SK-N-MC (cell line): ENCODE measurements at regions not wholly inside any gene's neighbourhood (a gene's known extent, or its start where the extent isn't known, plus 50 kb on each side); places are given as distances from the start of the nearest gene placed in this dataset.
"Not testable (repeated sequence)": the region's sequence is repeated elsewhere in the genome, so short reads cannot be mapped to it uniquely, and the experiment has no call there.

ENCODE experiments used
- DNase-seq: peaks from one replicate; pipeline ENCODE4 v3.0.0-alpha.2; 2011; ENCODE audit warnings: low read depth, low spot score
- H3K27ac ChIP-seq: fragments of 200-600 bp; sonication (generic); 2 replicates; pipeline ENCODE4 v1.5.1; 2016; ENCODE audit warnings: mixed run types
- H3K36me3 ChIP-seq: fragments of 200-600 bp; sonication (generic); 2 replicates; pipeline ENCODE4 v1.6.1; 2017; ENCODE audit warnings: antibody characterized with exemption, low read length, mixed read lengths; ENCODE audit not compliant: insufficient read depth
- H3K4me3 ChIP-seq: fragments of 200-600 bp; sonication (generic); 2 replicates; pipeline ENCODE4 v1.5.1; 2016
- H3K9ac ChIP-seq: fragments of 200-600 bp; sonication (generic); 2 replicates; pipeline ENCODE4 v1.8.0; 2017; ENCODE audit warnings: mixed run types, mixed read lengths; ENCODE audit not compliant: insufficient read length
- H3K9me3 ChIP-seq: fragments of 200-600 bp; sonication (generic); 2 replicates; pipeline ENCODE4 v1.6.1; 2017; ENCODE audit warnings: low read depth, mild to moderate bottlenecking, antibody characterized with exemption, low read length, moderate library complexity, mixed read lengths
- EZH2 ChIP-seq: fragments of 200-600 bp; sonication (generic); IDR thresholded peaks from one replicate; pipeline ENCODE4 v1.6.1; 2017; ENCODE audit warnings: antibody characterized with exemption
- FOXP2 ChIP-seq: optimal IDR thresholded peaks from 2 replicates; pipeline ENCODE3; 2011; ENCODE audit warnings: mild to moderate bottlenecking, moderate library complexity; ENCODE audit not compliant: insufficient read depth; ENCODE audit errors: extremely low read length, control extremely low read depth
- POLR2AphosphoS5 ChIP-seq: IDR thresholded peaks from 2 replicates; pipeline ENCODE4 v1.6.1; 2012; ENCODE audit warnings: mild to moderate bottlenecking, low read depth, low read length, borderline replicate concordance

DNA sequence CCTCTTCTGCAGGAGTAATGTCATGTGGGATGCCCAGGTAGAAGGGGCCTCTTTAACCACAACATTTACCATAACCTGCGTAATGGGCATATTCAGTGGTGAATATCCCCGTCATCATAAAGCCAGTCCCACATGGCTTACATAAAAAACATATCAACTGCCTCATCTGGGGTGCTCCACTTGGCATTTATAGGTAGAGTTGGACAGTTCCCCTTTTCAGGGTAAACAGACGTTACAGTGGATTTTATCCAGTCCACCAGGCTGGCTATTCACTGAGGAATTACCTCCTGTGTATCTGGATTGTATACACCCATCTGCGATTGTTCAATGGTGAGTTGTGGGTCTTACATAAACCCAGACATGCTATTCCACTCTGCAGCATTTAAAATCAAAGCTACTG lies 70.7 kb upstream of the ANKRD17 start:
- no peaks in the 10 kb centered on the region for H3K36me3 ChIP-seq
- H3K9ac ChIP-seq: no peak overlapping the region
- H3K9me3 ChIP-seq: no peaks in the 10 kb centered on the region
- DNase-seq: no peak
- no peak for TF ChIP-seq FOXP2
- TF ChIP-seq EZH2: no peak
- no peak for TF ChIP-seq POLR2AphosphoS5
- no peak overlapping the region for H3K4me3 ChIP-seq
- H3K27ac ChIP-seq: no peak overlapping the region

DNA sequence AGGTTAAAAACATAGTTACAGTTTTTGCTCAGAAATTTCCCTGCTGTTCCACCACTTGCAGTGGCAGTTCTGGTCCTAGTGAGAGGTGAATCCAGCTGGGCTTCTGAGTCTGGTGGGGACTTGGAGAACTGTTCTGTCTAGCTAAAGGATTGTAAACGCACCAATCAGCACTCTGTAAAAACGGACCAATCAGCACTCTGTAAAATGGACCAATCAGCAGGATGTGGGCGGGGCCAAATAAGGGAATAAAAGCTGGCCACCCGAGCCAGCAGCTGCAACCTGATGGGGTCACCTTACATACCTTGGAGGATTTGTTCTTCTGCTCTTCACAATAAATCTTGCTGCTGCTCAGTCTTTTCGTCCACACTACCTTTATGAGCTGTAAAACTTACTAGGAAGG lies 67.2 kb upstream of the ANKRD17 start:
- H3K36me3 ChIP-seq, H3K27ac ChIP-seq, H3K9me3 ChIP-seq, H3K9ac ChIP-seq, DNase-seq, H3K4me3 ChIP-seq: not testable (repeated sequence)

DNA sequence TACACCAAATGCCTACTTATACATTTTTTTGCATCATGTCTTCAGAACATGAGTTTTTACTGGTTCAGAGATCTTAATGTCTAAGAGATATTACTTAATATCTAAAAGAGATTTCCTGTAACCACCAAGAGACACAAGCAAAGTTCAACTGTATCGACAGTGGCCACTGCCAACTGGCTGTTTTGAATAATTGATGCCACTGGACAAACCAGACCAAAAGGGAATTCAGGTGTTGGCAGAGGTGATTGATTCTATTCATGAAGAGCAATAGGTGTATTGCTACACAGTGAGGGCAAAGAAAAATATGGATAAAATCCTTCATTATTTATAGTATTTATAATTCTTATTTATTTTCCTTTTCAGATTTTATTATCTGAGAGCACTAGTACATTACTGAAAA lies 58.5 kb upstream of the ANKRD17 start:
- Histone ChIP-seq H3K27ac (no peak overlapping the region), H3K9me3 (no peaks in the 10 kb centered on the region), H3K4me3 (no peak overlapping the region), H3K36me3 (no peaks in the 10 kb centered on the region), H3K9ac (no peak overlapping the region)
- no peak for TF ChIP-seq FOXP2
- no peak for TF ChIP-seq EZH2
- TF ChIP-seq POLR2AphosphoS5: no peak
- no peak for DNase-seq

GRCh38 chr4:73315091-73315490 lies 56.5 kb upstream of the ANKRD17 start:
- no peaks in the 10 kb centered on the region for H3K9me3 ChIP-seq
- no peaks in the 10 kb centered on the region for H3K36me3 ChIP-seq
- no peak overlapping the region for H3K4me3 ChIP-seq
- H3K27ac ChIP-seq: no peak overlapping the region
- DNase-seq: no peak
- TF ChIP-seq FOXP2: no peak
- TF ChIP-seq EZH2: no peak
- no peak for TF ChIP-seq POLR2AphosphoS5
- H3K9ac ChIP-seq: no peak overlapping the region

- TF ChIP-seq POLR2AphosphoS5 (no peak), EZH2 (no peak), FOXP2 (no peak)
- no peak overlapping the region for H3K27ac ChIP-seq
- H3K4me3 ChIP-seq: no peak overlapping the region
Measured at GRCh38 chr4:73312967-73313366, 54.4 kb upstream of the ANKRD17 start.

GRCh38 chr4:73311428-73311827 lies 52.8 kb upstream of the ANKRD17 start:
- no peak for DNase-seq
- H3K9ac ChIP-seq: no peak overlapping the region

More at GRCh38 chr4:73312967-73313366, 54.4 kb upstream of the ANKRD17 start:
- no peak overlapping the region for H3K9ac ChIP-seq
- H3K9me3 ChIP-seq: no peaks in the 10 kb centered on the region
- no peak for DNase-seq
- no peaks in the 10 kb centered on the region for H3K36me3 ChIP-seq

GRCh38 chr4:73309211-73309610 lies 50.6 kb upstream of the ANKRD17 start:
- DNase-seq: no peak
- TF ChIP-seq FOXP2 (no peak), POLR2AphosphoS5 (no peak), EZH2 (no peak)
- Histone ChIP-seq H3K36me3 (no peaks in the 10 kb centered on the region), H3K9me3 (no peaks in the 10 kb centered on the region), H3K9ac (no peak overlapping the region), H3K4me3 (no peak overlapping the region), H3K27ac (no peak overlapping the region)

More at GRCh38 chr4:73311428-73311827, 52.8 kb upstream of the ANKRD17 start:
- Histone ChIP-seq H3K27ac (no peak overlapping the region), H3K4me3 (no peak overlapping the region), H3K9me3 (no peaks in the 10 kb centered on the region), H3K36me3 (no peaks in the 10 kb centered on the region)
- no peak for TF ChIP-seq FOXP2
- no peak for TF ChIP-seq EZH2
- TF ChIP-seq POLR2AphosphoS5: no peak
